IPS DF 4.7 (cell line): ENCODE measurements at regions not wholly inside any gene's neighbourhood (a gene's known extent, or its start where the extent isn't known, plus 50 kb on each side); places are given as distances from the start of the nearest gene placed in this dataset.
A peak's percentile ranks its signal among the peaks of the same experiment; 100 is the strongest.

Source experiments
- DNase-seq: peaks from one replicate; pipeline ENCODE4 v3.0.0-alpha.2; 2013; ENCODE audit warnings: low spot score; ENCODE audit errors: extremely low read depth

- no peak for DNase-seq
These were observed 65.2 kb downstream of the OTX2 start for GRCh38 chr14:56745097-56745496.

GRCh38 chr14:56744016-56744415, 66.3 kb downstream of the OTX2 start:
- no peak for DNase-seq

- DNase-seq = no peak
These were observed 67.8 kb downstream of the OTX2 start for GRCh38 chr14:56742391-56742878.

- no peak for DNase-seq
These were observed 69.0 kb downstream of the OTX2 start for GRCh38 chr14:56741325-56741724.

- no peak for DNase-seq
These were observed 72.3 kb downstream of the OTX2 start for GRCh38 chr14:56738020-56738419.

- DNase-seq = peak; percentile 64
These were observed 76.9 kb downstream of the OTX2 start for GRCh38 chr14:56733396-56733795.

- no peak for DNase-seq
These were observed 79.1 kb downstream of the OTX2 start for GRCh38 chr14:56731187-56731586.

- no peak for DNase-seq
These were observed 79.6 kb downstream of the OTX2 start for GRCh38 chr14:56730538-56731145.

- no peak for DNase-seq
These were observed 86.3 kb downstream of the OTX2 start for GRCh38 chr14:56724013-56724412.

- no peak for DNase-seq
These were observed 86.9 kb downstream of the OTX2 start for GRCh38 chr14:56723418-56723817.

- DNase-seq = no peak
These were observed 89.4 kb downstream of the OTX2 start for GRCh38 chr14:56720703-56721460.

GRCh38 chr14:56718312-56718711, 92.0 kb downstream of the OTX2 start:
- no peak for DNase-seq

- DNase-seq = no peak
These were observed 93.6 kb downstream of the OTX2 start for GRCh38 chr14:56716705-56717104.

- no peak for DNase-seq
These were observed 94.3 kb downstream of the OTX2 start for GRCh38 chr14:56715938-56716337.

GRCh38 chr14:56709201-56709600, 101.1 kb downstream of the OTX2 start:
- no peak for DNase-seq

GRCh38 chr14:56708704-56709103, 101.6 kb downstream of the OTX2 start:
- DNase-seq = no peak

GRCh38 chr14:56703947-56704346, 106.3 kb downstream of the OTX2 start:
- DNase-seq = no peak

GRCh38 chr14:56702515-56702914, 107.8 kb downstream of the OTX2 start:
- no peak for DNase-seq
